GM12878 (cell line): ENCODE measurements at regions not wholly inside any gene's neighbourhood (a gene's known extent, or its start where the extent isn't known, plus 50 kb on each side); places are given as distances from the start of the nearest gene placed in this dataset.

Experiments used
- CEBPB ChIP-seq, 2 experiments: fragments of 150-350 bp in 1 of 2; IDR thresholded peaks; 2 replicates each; pipeline ENCODE4 v1.6.1; 2012 to 2014; ENCODE audit warnings: low read depth in 2 of 2, low read length in 2 of 2, borderline replicate concordance in 1 of 2, inconsistent platforms in 1 of 2
- EP300 ChIP-seq, 2 experiments: fragments of 150-350 bp in 1 of 2; IDR thresholded peaks; 2 replicates each; pipeline ENCODE4 v1.6.1; 2011 to 2012; ENCODE audit warnings: low read depth in 2 of 2, low read length in 2 of 2, borderline replicate concordance in 1 of 2, improper control_type of control experiment in 1 of 2, inconsistent platforms in 1 of 2; ENCODE audit not compliant: control insufficient read depth in 1 of 2
- ETV6 ChIP-seq, 2 experiments: fragments of 450-650 bp in 1 of 2; IDR thresholded peaks in 1 of 2; conservative IDR thresholded peaks in 1 of 2; 2 replicates each; pipeline ENCODE4 v1.6.1; 2014; ENCODE audit warnings: antibody characterized with exemption in 1 of 2, borderline replicate concordance in 1 of 2, low read depth in 1 of 2, mild to moderate bottlenecking in 1 of 2, moderate library complexity in 1 of 2
- MEF2B ChIP-seq: fragments of 450-650 bp; IDR thresholded peaks from 2 replicates; pipeline ENCODE4 v1.6.1; 2018; ENCODE audit warnings: mild to moderate bottlenecking, moderate library complexity; ENCODE audit not compliant: partially characterized antibody, poor library complexity, severe bottlenecking
- NFIC ChIP-seq: IDR thresholded peaks from 2 replicates; pipeline ENCODE4 v1.6.1; 2012; ENCODE audit warnings: low read depth, mild to moderate bottlenecking, inconsistent platforms, low read length, moderate library complexity
- NFXL1 ChIP-seq: fragments of 450-650 bp; IDR thresholded peaks from 2 replicates; pipeline ENCODE4 v1.6.1; 2017; ENCODE audit warnings: antibody characterized with exemption, mild to moderate bottlenecking, borderline replicate concordance
- NFYB ChIP-seq: IDR thresholded peaks from 2 replicates; pipeline ENCODE4 v1.6.1; 2011; ENCODE audit warnings: low read depth, mild to moderate bottlenecking, low read length, improper control_type of control experiment, moderate library complexity; ENCODE audit not compliant: insufficient read depth
- NR2F1 ChIP-seq: fragments of 450-650 bp; conservative IDR thresholded peaks from 2 replicates; pipeline ENCODE4 v1.6.1; 2017; ENCODE audit warnings: mild to moderate bottlenecking
- RBBP5 ChIP-seq: fragments of 200-600 bp; sonication (generic); conservative IDR thresholded peaks from 2 replicates; pipeline ENCODE4 v1.6.1; 2016
- SRF ChIP-seq, 2 experiments: IDR thresholded peaks; 2 replicates each; pipeline ENCODE4 v1.6.1; 2011; ENCODE audit warnings: low read depth in 2 of 2, low read length in 2 of 2, mild to moderate bottlenecking in 1 of 2, moderate library complexity in 1 of 2
- TARDBP ChIP-seq: IDR thresholded peaks from 2 replicates; pipeline ENCODE4 v1.6.1; 2016; ENCODE audit warnings: borderline replicate concordance
- ZBED1 ChIP-seq: IDR thresholded peaks from 2 replicates; pipeline ENCODE4 v1.6.1; 2016; ENCODE audit warnings: borderline replicate concordance
- ZNF274 ChIP-seq: IDR thresholded peaks from one replicate; pipeline ENCODE4 v1.8.0; 2011; ENCODE audit not compliant: insufficient read length, insufficient read depth
- ZZZ3 ChIP-seq: IDR thresholded peaks from 2 replicates; pipeline ENCODE4 v1.6.1; 2011; ENCODE audit warnings: low read depth; ENCODE audit not compliant: control insufficient read depth, insufficient read length
- TF ChIP-seq, protein P1 (sequence below): fragments of 450-650 bp; formaldehyde crosslinking; IDR thresholded peaks from 2 replicates; pipeline ENCODE4 v1.4.0; 2020; ENCODE audit warnings: mild to moderate bottlenecking, moderate library complexity
- TF ChIP-seq, protein P2 (sequence below): fragments of 450-650 bp; IDR thresholded peaks from 2 replicates; pipeline ENCODE4 v1.6.1; 2017; ENCODE audit warnings: mild to moderate bottlenecking
- TF ChIP-seq, protein P3 (sequence below): fragments of 450-650 bp; IDR thresholded peaks from 2 replicates; pipeline ENCODE4 v1.6.1; 2018; ENCODE audit warnings: mild to moderate bottlenecking, low read depth, moderate library complexity; ENCODE audit not compliant: partially characterized antibody

DNA sequence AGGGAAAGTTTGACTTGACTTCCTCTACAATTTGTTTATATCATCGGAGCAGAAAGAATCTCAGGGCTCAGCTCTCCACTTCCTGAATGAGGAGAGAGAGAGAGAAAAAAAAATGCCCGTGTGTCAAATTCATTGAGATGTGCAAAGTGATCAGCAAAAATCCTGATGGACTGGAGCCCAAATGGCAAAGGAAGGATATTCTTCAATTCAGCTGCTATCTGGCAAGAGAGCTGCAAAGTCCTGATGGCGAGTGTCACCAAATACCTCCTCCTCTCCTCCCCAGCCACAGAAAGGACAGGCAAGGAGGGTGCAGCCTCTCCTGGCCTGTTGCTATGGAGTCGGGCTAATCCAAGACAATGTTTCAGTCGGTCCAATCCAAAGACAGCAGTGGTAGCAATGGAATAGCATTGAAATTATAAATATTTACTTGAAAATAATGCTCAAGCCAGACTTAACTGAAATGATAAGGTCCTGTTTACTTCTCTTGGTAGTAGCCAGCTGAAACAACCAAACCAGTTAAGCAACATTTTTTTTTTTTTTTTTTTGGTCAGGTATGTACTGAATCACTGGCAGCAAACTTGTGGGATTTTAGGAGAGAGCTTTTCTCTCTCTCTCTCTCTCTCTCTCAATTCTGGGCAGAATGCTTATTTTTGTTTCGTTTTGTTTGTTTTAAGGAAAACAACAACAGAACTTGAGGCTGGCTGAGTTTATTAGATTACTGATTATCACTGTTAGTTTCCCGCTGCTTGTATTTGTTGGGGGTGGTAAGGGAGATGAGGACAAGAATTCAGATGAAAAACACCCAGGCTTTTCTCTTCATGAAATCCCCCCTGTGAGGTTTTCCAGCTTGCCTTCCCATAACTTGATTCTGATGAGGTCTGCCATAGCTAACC, 204.2 kb downstream of the BCAS1 start (continued):
- TF ChIP-seq, protein P1, sequence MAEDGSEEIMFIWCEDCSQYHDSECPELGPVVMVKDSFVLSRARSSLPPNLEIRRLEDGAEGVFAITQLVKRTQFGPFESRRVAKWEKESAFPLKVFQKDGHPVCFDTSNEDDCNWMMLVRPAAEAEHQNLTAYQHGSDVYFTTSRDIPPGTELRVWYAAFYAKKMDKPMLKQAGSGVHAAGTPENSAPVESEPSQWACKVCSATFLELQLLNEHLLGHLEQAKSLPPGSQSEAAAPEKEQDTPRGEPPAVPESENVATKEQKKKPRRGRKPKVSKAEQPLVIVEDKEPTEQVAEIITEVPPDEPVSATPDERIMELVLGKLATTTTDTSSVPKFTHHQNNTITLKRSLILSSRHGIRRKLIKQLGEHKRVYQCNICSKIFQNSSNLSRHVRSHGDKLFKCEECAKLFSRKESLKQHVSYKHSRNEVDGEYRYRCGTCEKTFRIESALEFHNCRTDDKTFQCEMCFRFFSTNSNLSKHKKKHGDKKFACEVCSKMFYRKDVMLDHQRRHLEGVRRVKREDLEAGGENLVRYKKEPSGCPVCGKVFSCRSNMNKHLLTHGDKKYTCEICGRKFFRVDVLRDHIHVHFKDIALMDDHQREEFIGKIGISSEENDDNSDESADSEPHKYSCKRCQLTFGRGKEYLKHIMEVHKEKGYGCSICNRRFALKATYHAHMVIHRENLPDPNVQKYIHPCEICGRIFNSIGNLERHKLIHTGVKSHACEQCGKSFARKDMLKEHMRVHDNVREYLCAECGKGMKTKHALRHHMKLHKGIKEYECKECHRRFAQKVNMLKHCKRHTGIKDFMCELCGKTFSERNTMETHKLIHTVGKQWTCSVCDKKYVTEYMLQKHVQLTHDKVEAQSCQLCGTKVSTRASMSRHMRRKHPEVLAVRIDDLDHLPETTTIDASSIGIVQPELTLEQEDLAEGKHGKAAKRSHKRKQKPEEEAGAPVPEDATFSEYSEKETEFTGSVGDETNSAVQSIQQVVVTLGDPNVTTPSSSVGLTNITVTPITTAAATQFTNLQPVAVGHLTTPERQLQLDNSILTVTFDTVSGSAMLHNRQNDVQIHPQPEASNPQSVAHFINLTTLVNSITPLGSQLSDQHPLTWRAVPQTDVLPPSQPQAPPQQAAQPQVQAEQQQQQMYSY (CRISPR knock-in tag), result no peak
- no peak for TF ChIP-seq TARDBP
- no peak for TF ChIP-seq ZBED1
- TF ChIP-seq NFXL1, result peak; percentile 91; the same call in 1 of the 2 replicates
- no peak for TF ChIP-seq NFYB
- no peak for TF ChIP-seq SRF (IDR thresholded peaks at IDR 0.05; ENCODE audit: low read depth in 2 of 2, low read length in 2 of 2)
- no peak for TF ChIP-seq ZZZ3
- no peak for TF ChIP-seq ZNF274
- no peak for TF ChIP-seq RBBP5
- no peak for TF ChIP-seq CEBPB (IDR thresholded peaks at IDR 0.05; ENCODE audit: borderline replicate concordance in 1 of 2, low read depth in 2 of 2, low read length in 2 of 2)
- TF ChIP-seq, protein P2, sequence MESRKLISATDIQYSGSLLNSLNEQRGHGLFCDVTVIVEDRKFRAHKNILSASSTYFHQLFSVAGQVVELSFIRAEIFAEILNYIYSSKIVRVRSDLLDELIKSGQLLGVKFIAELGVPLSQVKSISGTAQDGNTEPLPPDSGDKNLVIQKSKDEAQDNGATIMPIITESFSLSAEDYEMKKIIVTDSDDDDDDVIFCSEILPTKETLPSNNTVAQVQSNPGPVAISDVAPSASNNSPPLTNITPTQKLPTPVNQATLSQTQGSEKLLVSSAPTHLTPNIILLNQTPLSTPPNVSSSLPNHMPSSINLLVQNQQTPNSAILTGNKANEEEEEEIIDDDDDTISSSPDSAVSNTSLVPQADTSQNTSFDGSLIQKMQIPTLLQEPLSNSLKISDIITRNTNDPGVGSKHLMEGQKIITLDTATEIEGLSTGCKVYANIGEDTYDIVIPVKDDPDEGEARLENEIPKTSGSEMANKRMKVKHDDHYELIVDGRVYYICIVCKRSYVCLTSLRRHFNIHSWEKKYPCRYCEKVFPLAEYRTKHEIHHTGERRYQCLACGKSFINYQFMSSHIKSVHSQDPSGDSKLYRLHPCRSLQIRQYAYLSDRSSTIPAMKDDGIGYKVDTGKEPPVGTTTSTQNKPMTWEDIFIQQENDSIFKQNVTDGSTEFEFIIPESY, result no peak
- TF ChIP-seq NFIC, result no peak
- TF ChIP-seq NR2F1, result no peak
- TF ChIP-seq EP300 (IDR thresholded peaks at IDR 0.05; ENCODE audit: borderline replicate concordance in 1 of 2, control insufficient read depth in 1 of 2, low read depth in 2 of 2, low read length in 2 of 2), result no peak
- peak in 1 of 2 experiments; percentile 100; a peak in 2 of 4 replicates for TF ChIP-seq ETV6 (conservative IDR thresholded peaks at IDR 0.05 in 1 of 2, IDR thresholded peaks at IDR 0.05 in 1 of 2; ENCODE audit: borderline replicate concordance in 1 of 2, low read depth in 1 of 2)
- no peak for TF ChIP-seq MEF2B
- TF ChIP-seq, protein P3, sequence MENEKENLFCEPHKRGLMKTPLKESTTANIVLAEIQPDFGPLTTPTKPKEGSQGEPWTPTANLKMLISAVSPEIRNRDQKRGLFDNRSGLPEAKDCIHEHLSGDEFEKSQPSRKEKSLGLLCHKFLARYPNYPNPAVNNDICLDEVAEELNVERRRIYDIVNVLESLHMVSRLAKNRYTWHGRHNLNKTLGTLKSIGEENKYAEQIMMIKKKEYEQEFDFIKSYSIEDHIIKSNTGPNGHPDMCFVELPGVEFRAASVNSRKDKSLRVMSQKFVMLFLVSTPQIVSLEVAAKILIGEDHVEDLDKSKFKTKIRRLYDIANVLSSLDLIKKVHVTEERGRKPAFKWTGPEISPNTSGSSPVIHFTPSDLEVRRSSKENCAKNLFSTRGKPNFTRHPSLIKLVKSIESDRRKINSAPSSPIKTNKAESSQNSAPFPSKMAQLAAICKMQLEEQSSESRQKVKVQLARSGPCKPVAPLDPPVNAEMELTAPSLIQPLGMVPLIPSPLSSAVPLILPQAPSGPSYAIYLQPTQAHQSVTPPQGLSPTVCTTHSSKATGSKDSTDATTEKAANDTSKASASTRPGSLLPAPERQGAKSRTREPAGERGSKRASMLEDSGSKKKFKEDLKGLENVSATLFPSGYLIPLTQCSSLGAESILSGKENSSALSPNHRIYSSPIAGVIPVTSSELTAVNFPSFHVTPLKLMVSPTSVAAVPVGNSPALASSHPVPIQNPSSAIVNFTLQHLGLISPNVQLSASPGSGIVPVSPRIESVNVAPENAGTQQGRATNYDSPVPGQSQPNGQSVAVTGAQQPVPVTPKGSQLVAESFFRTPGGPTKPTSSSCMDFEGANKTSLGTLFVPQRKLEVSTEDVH, result no peak
